ENCODE measurements at regions not wholly inside any gene's neighbourhood (a gene's known extent, or its start where the extent isn't known, plus 50 kb on each side); places are given as distances from the start of the nearest gene placed in this dataset.
A peak's percentile ranks its signal among the peaks of the same experiment; 100 is the strongest.

DNA sequence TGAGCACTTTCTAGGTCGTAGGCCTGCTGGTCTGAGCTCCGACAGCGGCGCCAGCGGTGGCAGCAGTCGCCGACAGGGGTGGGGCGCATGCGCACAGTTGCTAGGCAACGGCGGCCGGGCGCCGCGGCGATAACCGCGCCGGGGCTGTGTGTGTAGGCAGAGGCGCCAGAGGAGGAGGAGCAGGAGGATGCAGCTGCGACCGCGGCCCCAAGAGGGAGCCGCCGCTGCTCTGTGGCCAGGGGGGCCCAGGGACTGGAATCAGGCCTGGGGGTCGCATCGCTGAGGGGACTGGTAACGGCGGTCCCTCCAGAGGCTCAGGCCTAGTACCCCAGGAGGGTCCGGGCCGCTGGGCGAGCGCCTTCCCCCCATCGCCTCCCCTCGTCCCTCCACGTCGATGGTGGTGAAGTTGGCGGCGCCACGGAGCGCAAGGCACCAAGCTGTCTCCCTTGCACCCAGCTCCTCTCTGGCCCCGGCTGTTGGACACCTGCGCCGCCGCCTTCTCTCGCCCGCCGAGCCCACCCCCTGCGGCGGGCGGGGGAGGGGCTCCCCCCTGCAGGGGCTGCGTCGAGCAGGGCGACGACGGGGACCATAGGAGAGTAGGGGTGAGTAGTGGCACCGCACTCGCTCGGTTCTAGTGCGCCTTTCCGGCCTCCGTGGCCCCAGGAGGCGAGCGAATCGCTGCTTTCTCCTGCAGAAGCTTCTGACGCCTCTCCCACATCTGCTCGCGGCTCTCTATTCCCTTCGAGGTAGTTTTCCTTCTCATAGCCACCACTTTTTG, 58.6 kb upstream of the ZC4H2 start, which contains the start of gene ZC3H12B:
Gene ZC3H12B (plus strand): TSS at position 159 of the 778 bp plus-strand sequence.
- peak; percentile 62 to 63 for DNase-seq (ENCODE audit: low read depth in 2 of 2)

DNA sequence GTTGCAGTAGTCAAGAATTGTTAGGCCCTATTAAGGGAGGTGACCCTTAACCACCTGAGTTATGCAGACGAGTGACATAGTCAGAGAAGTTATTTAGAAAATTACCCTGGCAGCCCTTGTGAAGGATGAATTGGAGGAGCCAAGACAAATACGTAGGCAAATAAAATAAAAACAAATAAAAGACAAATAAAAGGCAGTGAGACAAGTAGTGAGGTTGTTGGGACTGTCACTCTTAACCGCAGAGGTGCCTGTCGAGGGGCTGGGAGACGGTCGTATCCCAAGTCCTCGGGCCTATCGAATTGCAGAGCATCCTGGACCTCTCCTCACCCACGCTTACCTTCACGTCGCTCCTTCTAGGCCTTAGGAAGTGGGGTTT, 58.0 kb upstream of the ZC4H2 start:
- DNase-seq (ENCODE audit: low read depth in 2 of 2), result no peak

Data from stimulated activated CD8-positive, alpha-beta memory T cell treated with anti-CD3 and anti-CD28 coated beads, Interleukin-2, amount 100 ng/mL, for 1 hour (primary cell).